IMR-90 (cell line): ENCODE measurements at regions not wholly inside any gene's neighbourhood (a gene's known extent, or its start where the extent isn't known, plus 50 kb on each side); places are given as distances from the start of the nearest gene placed in this dataset.

Experiments
- ATAC-seq: fragments of 200-7000 bp; cut with Tn5 transposase; 2 replicates; pipeline ENCODE4 v1.9.1; 2020; ENCODE audit warnings: low read depth, mild to moderate bottlenecking, moderate library complexity
- BruUV-seq: library from RNA; stranded (reverse); fragments of 400-500 nt; replicated peaks from 2 replicates; lab custom pipeline; 2021; lab: Mats Ljungman, UMichigan
- CTCF ChIA-PET: fragments of 300-600 bp; formaldehyde crosslinking; extraction: SDS; loops from one replicate; lab custom pipeline; 2021; ENCODE audit warnings: antibody characterized with exemption; lab: Yijun Ruan, JAX
- POLR2A ChIA-PET: fragments of 300-600 bp; sonication (Branson Sonifier 250); formaldehyde crosslinking; loops from one replicate; lab custom pipeline; 2022; ENCODE audit warnings: antibody characterized with exemption; ENCODE audit not compliant: unreplicated experiment; lab: Charles Lee
- DNase-seq: peaks from one replicate; pipeline ENCODE4 v3.0.0; 2013
- H2AFZ ChIP-seq: replicated peaks from 2 replicates; pipeline ENCODE3; 2013; ENCODE audit warnings: low read length, mild to moderate bottlenecking; ENCODE audit not compliant: poor library complexity
- H2AK5ac ChIP-seq: 2 replicates; pipeline ENCODE4 v1.6.1; 2013; ENCODE audit warnings: low read depth, low read length, inconsistent platforms
- H2AK9ac ChIP-seq: replicated peaks from 2 replicates; pipeline ENCODE3; 2013; ENCODE audit warnings: mild to moderate bottlenecking, low read depth, low read length, moderate library complexity; ENCODE audit not compliant: poor library complexity
- H2BK120ac ChIP-seq: 2 replicates; pipeline ENCODE4 v1.6.1; 2013; ENCODE audit warnings: low read depth, low read length, inconsistent platforms
- H2BK15ac ChIP-seq: 3 replicates; pipeline ENCODE4 v1.6.1; 2013; ENCODE audit warnings: low read depth, low read length, inconsistent platforms
- H2BK20ac ChIP-seq: 2 replicates; pipeline ENCODE4 v1.6.1; 2013; ENCODE audit warnings: low read depth, mild to moderate bottlenecking, inconsistent platforms, low read length, moderate library complexity
- H2BK5ac ChIP-seq: 2 replicates; pipeline ENCODE4 v1.6.1; 2013; ENCODE audit warnings: mild to moderate bottlenecking, low read depth, low read length, inconsistent platforms; ENCODE audit not compliant: poor library complexity, severe bottlenecking
- H3K14ac ChIP-seq: replicated peaks from 2 replicates; pipeline ENCODE4 v1.6.1; 2013; ENCODE audit warnings: low read depth, low read length, inconsistent platforms
- H3K18ac ChIP-seq: 2 replicates; pipeline ENCODE4 v1.6.1; 2013; ENCODE audit warnings: low read depth, low read length, control low read depth
- H3K23ac ChIP-seq: 2 replicates; pipeline ENCODE4 v1.6.1; 2013; ENCODE audit warnings: low read depth, low read length, inconsistent platforms
- H3K27ac ChIP-seq: 2 replicates; pipeline ENCODE4 v1.5.1; 2013; ENCODE audit warnings: mild to moderate bottlenecking, control low read depth, low read length; ENCODE audit not compliant: insufficient read depth
- H3K27me3 ChIP-seq: 2 replicates; pipeline ENCODE4 v1.6.1; 2013; ENCODE audit warnings: low read length; ENCODE audit not compliant: control insufficient read depth, insufficient read depth
- H3K36me3 ChIP-seq: 2 replicates; pipeline ENCODE4 v1.6.1; 2013; ENCODE audit warnings: low read length, mixed read lengths; ENCODE audit not compliant: control insufficient read depth, insufficient read depth
- H3K4ac ChIP-seq: 2 replicates; pipeline ENCODE4 v1.6.1; 2013; ENCODE audit warnings: low read depth, low read length, inconsistent platforms
- H3K4me1 ChIP-seq: 2 replicates; pipeline ENCODE4 v1.6.1; 2013; ENCODE audit warnings: low read length, mixed read lengths; ENCODE audit not compliant: control insufficient read depth, insufficient read depth
- H3K4me2 ChIP-seq: 2 replicates; pipeline ENCODE4 v1.6.1; 2013; ENCODE audit warnings: low read depth, mild to moderate bottlenecking, control low read depth, low read length, moderate library complexity
- H3K4me3 ChIP-seq: 2 replicates; pipeline ENCODE4 v1.5.1; 2013; ENCODE audit warnings: low read depth, mild to moderate bottlenecking, control low read depth, low read length, moderate library complexity; ENCODE audit not compliant: insufficient read depth
- H3K56ac ChIP-seq: 2 replicates; pipeline ENCODE4 v1.6.1; 2013; ENCODE audit warnings: low read length, inconsistent platforms; ENCODE audit not compliant: insufficient read depth; ENCODE audit errors: extremely low read depth
- H3K79me1 ChIP-seq, 2 experiments: 2 replicates each; pipeline ENCODE4 v1.6.1; 2013; ENCODE audit warnings: low read length in 2 of 2, inconsistent platforms in 1 of 2, low read depth in 1 of 2
- H3K9ac ChIP-seq: 2 replicates; pipeline ENCODE4 v1.6.1; 2013; ENCODE audit warnings: low read depth, low read length, control low read depth
- H3K9me1 ChIP-seq: 2 replicates; pipeline ENCODE4 v1.6.1; 2013; ENCODE audit warnings: low read length, inconsistent platforms; ENCODE audit not compliant: insufficient read depth
- H3K9me3 ChIP-seq: 2 replicates; pipeline ENCODE4 v1.6.1; 2013; ENCODE audit warnings: low read length; ENCODE audit not compliant: control insufficient read depth, insufficient read depth
- H4K20me1 ChIP-seq: 2 replicates; pipeline ENCODE4 v1.6.1; 2013; ENCODE audit warnings: low read length, inconsistent platforms; ENCODE audit not compliant: insufficient read depth
- H4K5ac ChIP-seq: 2 replicates; pipeline ENCODE4 v1.6.1; 2013; ENCODE audit warnings: mild to moderate bottlenecking, low read depth, low read length, control low read depth
- H4K8ac ChIP-seq, 2 experiments: 2 replicates each; pipeline ENCODE4 v1.6.1; 2013; ENCODE audit warnings: low read depth in 2 of 2, low read length in 2 of 2, control low read depth in 1 of 2, inconsistent platforms in 1 of 2
- H4K91ac ChIP-seq: 2 replicates; pipeline ENCODE4 v1.6.1; 2013; ENCODE audit warnings: low read depth, low read length, inconsistent platforms; ENCODE audit not compliant: insufficient read depth
- ELK1 ChIP-seq: fragments of 150-350 bp; IDR thresholded peaks from 2 replicates; pipeline ENCODE4 v1.6.1; 2016; ENCODE audit warnings: low read depth, mild to moderate bottlenecking, low read length, moderate library complexity, borderline replicate concordance
- MAZ ChIP-seq: IDR thresholded peaks from 2 replicates; pipeline ENCODE4 v1.6.1; 2012; ENCODE audit warnings: low read depth, mild to moderate bottlenecking, low read length, improper control_type of control experiment, moderate library complexity, borderline replicate concordance
- NFE2L2 ChIP-seq: fragments of 150-350 bp; IDR thresholded peaks from 2 replicates; pipeline ENCODE4 v1.6.1; 2016; ENCODE audit warnings: low read depth, mild to moderate bottlenecking, low read length
- RFX5 ChIP-seq: IDR thresholded peaks from 2 replicates; pipeline ENCODE4 v1.8.0; 2012; ENCODE audit warnings: low read depth, mild to moderate bottlenecking, low read length, moderate library complexity
- USF2 ChIP-seq: fragments of 150-350 bp; IDR thresholded peaks from 2 replicates; pipeline ENCODE4 v1.6.1; 2017; ENCODE audit warnings: mild to moderate bottlenecking, antibody characterized with exemption, low read length, low read depth
- WGBS, 2 experiments: methylation state at CpG; one replicate each; pipeline versions ENCODE4 v1.1.5 to v1.1.7; 2013; ENCODE audit warnings: missing lambda C conversion rate in 2 of 2; ENCODE audit not compliant: insufficient read length in 1 of 2; ENCODE audit errors: extremely low coverage in 2 of 2; 5-methylcytosine and 5-hydroxymethylcytosine counted together
- dilution Hi-C: fragments of 300-500 bp; cut with HindIII; formaldehyde crosslinking; loops from one replicate; pipeline ENCODE4 v1.14.3; 2018; ENCODE audit warnings: low sequenced_read_pairs; ENCODE audit not compliant: unreplicated experiment
- in situ Hi-C: fragments of 300-500 bp; cut with MboI; formaldehyde crosslinking; loops from 3 replicates; pipeline ENCODE4 v1.14.3; 2019; ENCODE audit warnings: low sequenced_read_pairs, inconsistent platforms, mixed read lengths
- intact Hi-C: fragments of 100-400 bp; cut with micrococcal nuclease; formaldehyde crosslinking; loops from 2 replicates; pipeline ENCODE4 v1.10.0; 2022

GRCh38 chr1:79852004-79852403, 845.5 kb upstream of the ADGRL4 start:
- H3K79me1 ChIP-seq: no peaks in the 10 kb centered on the region
- H4K20me1 ChIP-seq: no peaks in the 10 kb centered on the region
- no CpG with 5 or more reads among the region's 3 CpGs for WGBS, 2 experiments
- H3K9me1 ChIP-seq: no peaks in the 10 kb centered on the region
- intact Hi-C loops: no loop called here
- H2BK120ac ChIP-seq: no peak overlapping the region
- H3K4me2 ChIP-seq: no peak overlapping the region
- no peaks in the 10 kb centered on the region for H3K9me3 ChIP-seq
- no peak overlapping the region for H4K91ac ChIP-seq
- in situ Hi-C loops: no loop called here
- no peaks in the 10 kb centered on the region for H3K4me1 ChIP-seq
- H2BK5ac ChIP-seq: no peak overlapping the region
- H4K5ac ChIP-seq: no peak overlapping the region
- ChIA-PET CTCF (no interaction called here), POLR2A (no interaction called here)
- no peak overlapping the region for H3K9ac ChIP-seq
- TF ChIP-seq NFE2L2 (no peak), RFX5 (no peak), USF2 (no peak), MAZ (no peak), ELK1 (no peak)
- H2AK9ac ChIP-seq: no peak overlapping the region
- no peak overlapping the region for H2BK15ac ChIP-seq
- H4K8ac ChIP-seq: no peak overlapping the region
- dilution Hi-C loops: no loop called here
- H3K18ac ChIP-seq: no peak overlapping the region
- no peak overlapping the region for H3K4me3 ChIP-seq
- DNase-seq: no peak
- ATAC-seq: no peak
- no peak overlapping the region for H2AFZ ChIP-seq
- H2AK5ac ChIP-seq: no peak overlapping the region
- H3K14ac ChIP-seq: no peak overlapping the region
- no peaks in the 10 kb centered on the region for H3K27me3 ChIP-seq
- no peak overlapping the region for H3K4ac ChIP-seq
- BruUV-seq: no TSS peak
- no peak overlapping the region for H3K56ac ChIP-seq
- no peak overlapping the region for H3K27ac ChIP-seq
- H2BK20ac ChIP-seq: no peak overlapping the region
- no peak overlapping the region for H3K23ac ChIP-seq
- H3K36me3 ChIP-seq: no peaks in the 10 kb centered on the region
